CD14-positive monocyte (primary cell): ENCODE measurements at regions not wholly inside any gene's neighbourhood (a gene's known extent, or its start where the extent isn't known, plus 50 kb on each side); places are given as distances from the start of the nearest gene placed in this dataset.

Experiments used
- DNase-seq, 3 donors: peaks; one replicate each; pipeline ENCODE4 v3.0.0-alpha.2; 2011 to 2022
- H2AFZ ChIP-seq: 2 replicates; pipeline ENCODE4 v1.6.0; 2012; ENCODE audit warnings: mild to moderate bottlenecking, low read depth, low read length, inconsistent platforms; ENCODE audit not compliant: insufficient read depth, poor library complexity, severe bottlenecking
- H3K27ac ChIP-seq, 2 donors: 1 replicate in 1 of 2; 2 replicates in 1 of 2; pipeline ENCODE4 v1.5.1; 2012 to 2013; ENCODE audit warnings: low read length in 2 of 2, control low read depth in 1 of 2, inconsistent platforms in 1 of 2, low read depth in 1 of 2, mild to moderate bottlenecking in 1 of 2
- H3K27me3 ChIP-seq, 2 donors: one replicate each; pipeline versions ENCODE4 v1.6.0 to v1.6.1; 2011 to 2013; ENCODE audit warnings: low read length in 2 of 2; ENCODE audit not compliant: control insufficient read depth in 2 of 2, insufficient read depth in 2 of 2
- H3K36me3 ChIP-seq, 2 donors: replicated peaks in 1 of 2; 1 replicate in 1 of 2; 2 replicates in 1 of 2; pipeline versions ENCODE4 v1.5.1 to v1.6.1; 2012 to 2013; ENCODE audit warnings: low read length in 2 of 2, control low read depth in 1 of 2, inconsistent platforms in 1 of 2, mild to moderate bottlenecking in 1 of 2; ENCODE audit not compliant: insufficient read depth in 2 of 2, control insufficient read depth in 1 of 2
- H3K4me1 ChIP-seq, 2 donors: 1 replicate in 1 of 2; 2 replicates in 1 of 2; pipeline versions ENCODE4 v1.5.1 to v1.6.1; 2012 to 2013; ENCODE audit warnings: low read length in 2 of 2, control low read depth in 1 of 2, inconsistent platforms in 1 of 2, mild to moderate bottlenecking in 1 of 2, moderate library complexity in 1 of 2; ENCODE audit not compliant: insufficient read depth in 2 of 2, control insufficient read depth in 1 of 2
- H3K4me2 ChIP-seq: replicated peaks from 2 replicates; pipeline ENCODE3; 2012; ENCODE audit warnings: low read length, moderate library complexity, mild to moderate bottlenecking; ENCODE audit not compliant: poor library complexity, severe bottlenecking; ENCODE audit errors: extremely low read depth
- H3K4me3 ChIP-seq, 3 experiments: fragments of 200-600 bp in 1 of 3; sonication (generic) in 1 of 3; replicated peaks in 1 of 3; 1 replicate in 2 of 3; 2 replicates in 1 of 3; pipeline ENCODE4 v1.5.1; 2011 to 2013; ENCODE audit warnings: low read length in 3 of 3, mild to moderate bottlenecking in 3 of 3, control low read depth in 2 of 3, low read depth in 2 of 3, inconsistent platforms in 1 of 3, moderate library complexity in 1 of 3
- H3K79me2 ChIP-seq: 2 replicates; pipeline ENCODE4 v1.6.0; 2012; ENCODE audit warnings: mild to moderate bottlenecking, control low read depth, inconsistent platforms, low read length, moderate library complexity; ENCODE audit not compliant: insufficient read depth
- H3K9ac ChIP-seq: 2 replicates; pipeline ENCODE4 v1.6.0; 2017; ENCODE audit warnings: low read length, mild to moderate bottlenecking; ENCODE audit not compliant: insufficient read depth, poor library complexity, severe bottlenecking
- H3K9me3 ChIP-seq, 2 donors: replicated peaks in 1 of 2; 1 replicate in 1 of 2; 2 replicates in 1 of 2; pipeline versions ENCODE4 v1.5.1 to v1.6.1; 2012 to 2013; ENCODE audit warnings: low read length in 2 of 2, control low read depth in 1 of 2; ENCODE audit not compliant: control insufficient read depth in 1 of 2, insufficient read depth in 1 of 2
- H4K20me1 ChIP-seq: 2 replicates; pipeline ENCODE4 v1.6.0; 2012; ENCODE audit warnings: mild to moderate bottlenecking, low read length, control low read depth, moderate library complexity; ENCODE audit not compliant: insufficient read depth
- H3K27ac Mint-ChIP-seq, 7 donors: one replicate each; pipeline ENCODE4 v1.8.0; 2020; ENCODE audit warnings: mild to moderate bottlenecking in 7 of 7, mixed read lengths in 7 of 7, moderate library complexity in 6 of 7, inconsistent platforms in 2 of 7
- H3K27me3 Mint-ChIP-seq, 3 donors: one replicate each; pipeline ENCODE4 v1.8.0; 2021 to 2022; ENCODE audit warnings: low read depth in 3 of 3, mild to moderate bottlenecking in 3 of 3, mixed read lengths in 3 of 3, moderate library complexity in 3 of 3, inconsistent platforms in 1 of 3
- H3K36me3 Mint-ChIP-seq, 2 donors: one replicate each; pipeline ENCODE4 v1.8.0; 2020; ENCODE audit warnings: mixed read lengths in 2 of 2, inconsistent platforms in 1 of 2, mild to moderate bottlenecking in 1 of 2
- H3K4me1 Mint-ChIP-seq: one replicate; pipeline ENCODE4 v1.8.0; 2020; ENCODE audit warnings: mild to moderate bottlenecking, mixed read lengths
- H3K4me3 Mint-ChIP-seq, 2 donors: one replicate each; pipeline ENCODE4 v1.8.0; 2020; ENCODE audit warnings: mild to moderate bottlenecking in 2 of 2, mixed read lengths in 2 of 2, moderate library complexity in 1 of 2
- H3K9me3 Mint-ChIP-seq, 7 donors: one replicate each; pipeline ENCODE4 v1.8.0; 2020 to 2022; ENCODE audit warnings: mixed read lengths in 7 of 7, mild to moderate bottlenecking in 6 of 7, moderate library complexity in 6 of 7, inconsistent platforms in 2 of 7
- CTCF ChIP-seq: fragments of 200-600 bp; IDR thresholded peaks from one replicate; pipeline ENCODE4 v1.8.0; 2022; ENCODE audit warnings: antibody characterized with exemption, mild to moderate bottlenecking
- WGBS: methylation state at CpG from one replicate; pipeline ENCODE4 v1.1.5; 2013; ENCODE audit warnings: missing lambda C conversion rate; ENCODE audit not compliant: insufficient coverage; 5-methylcytosine and 5-hydroxymethylcytosine counted together
- intact Hi-C, 2 donors: fragments of 100-400 bp; cut with micrococcal nuclease; formaldehyde crosslinking; loops; one replicate each; pipeline versions ENCODE4 v1.15.0 to v1.15.1; 2023

- H3K4me1 ChIP-seq: no peaks in the 10 kb centered on the region
- H3K4me2 ChIP-seq: no peak overlapping the region
- no peak overlapping the region for H3K9ac ChIP-seq
- no peaks in the 10 kb centered on the region for H3K4me1 Mint-ChIP-seq
- no peaks in the 10 kb centered on the region for H3K27me3 ChIP-seq
- peaks cover 0 to 14% (median 3%) of the 10 kb centered on the region in 7 donors for H3K9me3 Mint-ChIP-seq
- H3K9me3 ChIP-seq: peaks cover 0 to 67% of the 10 kb centered on the region in 2 donors
- no peaks in the 10 kb centered on the region for H3K36me3 ChIP-seq
- intact Hi-C loops: no loop called here
- WGBS: no CpG with 5 or more reads among the region's 4 CpGs
- H2AFZ ChIP-seq: no peak overlapping the region
- H3K27me3 Mint-ChIP-seq: no peaks in the 10 kb centered on the region
- no peak overlapping the region for H3K4me3 ChIP-seq
- no peak overlapping the region for H3K4me3 Mint-ChIP-seq
- no peak for TF ChIP-seq CTCF
- H3K36me3 Mint-ChIP-seq: no peaks in the 10 kb centered on the region
- no peaks in the 10 kb centered on the region for H3K79me2 ChIP-seq
- H3K27ac ChIP-seq: no peak overlapping the region
- DNase-seq: no peak
- no peak overlapping the region for H3K27ac Mint-ChIP-seq
- H4K20me1 ChIP-seq: no peaks in the 10 kb centered on the region
These were observed 300.0 kb upstream of the ALG10B start for GRCh38 chr12:38016602-38017001.

GRCh38 chr12:38025916-38026315, 290.7 kb upstream of the ALG10B start:
- no peaks in the 10 kb centered on the region for H3K36me3 Mint-ChIP-seq
- no peak for DNase-seq
- Histone ChIP-seq H3K4me1 (no peaks in the 10 kb centered on the region), H3K9ac (no peak overlapping the region), H3K27me3 (no peaks in the 10 kb centered on the region), H3K36me3 (no peaks in the 10 kb centered on the region), H3K79me2 (no peaks in the 10 kb centered on the region), H3K9me3 (peaks cover 12 to 92% of the 10 kb centered on the region in 2 donors), H4K20me1 (no peaks in the 10 kb centered on the region), H2AFZ (no peak overlapping the region), H3K4me2 (no peak overlapping the region), H3K27ac (no peak overlapping the region), H3K4me3 (no peak overlapping the region)
- TF ChIP-seq CTCF: no peak
- no peak overlapping the region for H3K4me3 Mint-ChIP-seq
- no peak overlapping the region for H3K27ac Mint-ChIP-seq
- WGBS: 0% methylated on average over 1 of the region's 1 CpG
- peaks cover 7 to 21% (median 15%) of the 10 kb centered on the region in 7 donors for H3K9me3 Mint-ChIP-seq
- no peaks in the 10 kb centered on the region for H3K27me3 Mint-ChIP-seq
- no peaks in the 10 kb centered on the region for H3K4me1 Mint-ChIP-seq
- intact Hi-C loops: no loop called here
